GM12878 (cell line): ENCODE measurements at regions not wholly inside any gene's neighbourhood (a gene's known extent, or its start where the extent isn't known, plus 50 kb on each side); places are given as distances from the start of the nearest gene placed in this dataset.

Experiments
- ATAC-seq: fragments of 200-7000 bp; cut with Tn5 transposase; 3 replicates; pipeline ENCODE4 v1.9.1; 2020; ENCODE audit warnings: mild to moderate bottlenecking, moderate library complexity
- BruUV-seq: library from RNA; stranded (reverse); fragments of 400-500 nt; replicated peaks from 2 replicates; lab custom pipeline; 2021; lab: Mats Ljungman, UMichigan
- CTCF ChIA-PET: fragments of 300-600 bp; sonication (Branson Sonifier 250); formaldehyde crosslinking; extraction: SDS; loops from one replicate; lab custom pipeline; 2021; ENCODE audit warnings: inconsistent platforms; lab: Yijun Ruan, JAX
- POLR2A ChIA-PET: fragments of 350-600 bp; formaldehyde crosslinking; extraction: SDS; loops from one replicate; lab custom pipeline; 2021; ENCODE audit warnings: inconsistent platforms; lab: Charles Lee
- RAD21 ChIA-PET: fragments of 300-600 bp; sonication (Branson Sonifier 250); formaldehyde crosslinking; loops from one replicate; lab custom pipeline; 2023; ENCODE audit warnings: antibody characterized with exemption; ENCODE audit not compliant: unreplicated experiment; lab: Charles Lee
- SMC1A ChIA-PET: fragments of 300-600 bp; sonication (Branson Sonifier 250); formaldehyde crosslinking; loops from one replicate; lab custom pipeline; 2023; ENCODE audit not compliant: unreplicated experiment, uncharacterized antibody; lab: Charles Lee
- DNase-seq: peaks from one replicate; pipeline ENCODE4 v3.0.0-alpha.2; 2011; ENCODE audit warnings: low read depth, low spot score
- FAIRE-seq: peaks from 3 replicates; lab custom pipeline; 2011; peaks lifted over from hg19 to GRCh38; lab: Jason Lieb, UNC
- H2AFZ ChIP-seq: 2 replicates; pipeline ENCODE4 v1.6.0; 2011; ENCODE audit warnings: low read depth, low read length, control low read depth; ENCODE audit not compliant: control insufficient read depth
- H3K27ac ChIP-seq: 2 replicates; pipeline ENCODE4 v1.5.1; 2011; ENCODE audit warnings: control low read depth; ENCODE audit not compliant: control insufficient read depth, insufficient read depth
- H3K27me3 ChIP-seq, 2 experiments: replicated peaks in 1 of 2; 2 replicates each; pipeline versions ENCODE4 v1.6.0 to v1.6.1; 2011; ENCODE audit warnings: low read length in 1 of 2; ENCODE audit not compliant: control insufficient read depth in 2 of 2, insufficient read depth in 2 of 2
- H3K36me3 ChIP-seq, 2 experiments: 2 replicates each; pipeline ENCODE4 v1.5.1; 2011; ENCODE audit warnings: low read length in 1 of 2; ENCODE audit not compliant: control insufficient read depth in 2 of 2, insufficient read depth in 2 of 2
- H3K4me1 ChIP-seq: 2 replicates; pipeline ENCODE4 v1.6.1; 2011; ENCODE audit warnings: mild to moderate bottlenecking, low read length, moderate library complexity, mixed read lengths; ENCODE audit not compliant: control insufficient read depth, insufficient read depth
- H3K4me2 ChIP-seq: 2 replicates; pipeline ENCODE4 v1.6.0; 2011; ENCODE audit warnings: control low read depth; ENCODE audit not compliant: control insufficient read depth, insufficient read depth
- H3K4me3 ChIP-seq: fragments of 200-600 bp; sonication (generic); 2 replicates; pipeline ENCODE4 v1.5.1; 2016
- H3K79me2 ChIP-seq: 2 replicates; pipeline ENCODE4 v1.6.0; 2011; ENCODE audit warnings: low read length; ENCODE audit not compliant: control insufficient read depth, insufficient read depth
- H3K9ac ChIP-seq: 2 replicates; pipeline ENCODE4 v1.8.0; 2011; ENCODE audit warnings: low read length, control low read depth, mixed read lengths; ENCODE audit not compliant: control insufficient read depth, insufficient read depth
- H3K9me3 ChIP-seq: replicated peaks from 3 replicates; pipeline ENCODE4 v1.5.1; 2011; ENCODE audit warnings: mild to moderate bottlenecking, low read length; ENCODE audit not compliant: control insufficient read depth, insufficient read depth
- H4K20me1 ChIP-seq: 2 replicates; pipeline ENCODE4 v1.6.0; 2011; ENCODE audit not compliant: control insufficient read depth, insufficient read depth
- DPF2 ChIP-seq: fragments of 450-650 bp; IDR thresholded peaks from 2 replicates; pipeline ENCODE4 v1.6.1; 2017; ENCODE audit warnings: mild to moderate bottlenecking
- HDAC2 ChIP-seq: fragments of 200-600 bp; sonication (generic); IDR thresholded peaks from 2 replicates; pipeline ENCODE4 v1.6.1; 2017
- IRF5 ChIP-seq: fragments of 450-650 bp; IDR thresholded peaks from 2 replicates; pipeline ENCODE4 v1.6.1; 2017; ENCODE audit warnings: borderline replicate concordance
- MEF2A ChIP-seq: IDR thresholded peaks from 2 replicates; pipeline ENCODE4 v1.6.1; 2011; ENCODE audit warnings: low read depth, mild to moderate bottlenecking, low read length, moderate library complexity; ENCODE audit not compliant: insufficient read depth
- SMAD1 ChIP-seq: fragments of 450-650 bp; IDR thresholded peaks from 2 replicates; pipeline ENCODE4 v1.6.1; 2018; ENCODE audit warnings: mild to moderate bottlenecking, low read depth; ENCODE audit not compliant: partially characterized antibody
- WGBS: methylation state at CpG from one replicate; pipeline ENCODE4 v1.1.6; 2016; ENCODE audit warnings: low lambda C conversion rate; ENCODE audit not compliant: insufficient replicate concordance, insufficient coverage; ENCODE audit errors: missing lambda C conversion rate; 5-methylcytosine and 5-hydroxymethylcytosine counted together
- in situ Hi-C: fragments of 300-500 bp; cut with MboI; formaldehyde crosslinking; loops from 9 replicates; pipeline ENCODE4 v1.14.3; 2018; ENCODE audit warnings: mixed read lengths
- intact Hi-C: fragments of 100-400 bp; cut with micrococcal nuclease; formaldehyde crosslinking; loops from one replicate; pipeline ENCODE4 v1.14.2; 2022; ENCODE audit not compliant: unreplicated experiment

DNA sequence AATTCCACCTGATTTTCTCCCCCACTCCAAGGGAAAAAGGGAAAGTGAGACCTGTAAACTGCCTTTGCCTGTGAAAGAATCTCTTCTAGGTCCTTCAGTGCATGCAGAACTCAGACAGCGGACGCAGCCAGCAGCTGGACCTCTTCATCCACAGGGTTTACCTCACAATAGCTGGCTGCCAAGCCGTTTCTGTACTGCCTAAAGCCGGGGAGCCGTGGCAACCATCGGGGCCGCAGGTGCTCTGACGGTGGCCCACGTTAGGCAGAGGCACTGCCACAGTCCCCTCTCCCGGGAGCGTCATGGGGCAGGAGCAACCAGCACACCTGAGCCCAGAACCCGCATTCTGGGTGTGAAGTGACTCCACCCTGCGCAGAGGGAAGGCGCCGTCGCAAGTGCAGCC lies 206.1 kb downstream of the TTLL2 start:
- Histone ChIP-seq H4K20me1 (no peaks in the 10 kb centered on the region), H3K4me3 (no peak overlapping the region), H3K36me3 (no peaks in the 10 kb centered on the region)
- BruUV-seq: no TSS peak
- POLR2A ChIA-PET: no interaction called here
- DNase-seq: no peak
- FAIRE-seq: no peak
- WGBS: 47% methylated on average over 15 of the region's 16 CpGs
- TF ChIP-seq SMAD1 (no peak), DPF2 (no peak), HDAC2 (no peak), MEF2A (no peak)
- TF ChIP-seq, all 136 proteins: peak for 0
- H3K4me1 ChIP-seq: no peaks in the 10 kb centered on the region
- CTCF ChIA-PET: interaction anchor here (0.9 kb wide), 1 partner anchor 17 kb away, joined by 4 read pairs; no protein-coding TSS in a partner anchor
- RAD21 ChIA-PET: no interaction called here
- H2AFZ ChIP-seq: no peak overlapping the region
- in situ Hi-C loops (no loop called here), intact Hi-C loops (no loop called here)
- SMC1A ChIA-PET: no interaction called here
- H3K9ac ChIP-seq: no peak overlapping the region
- H3K9me3 ChIP-seq: no peaks in the 10 kb centered on the region
- H3K4me2 ChIP-seq: no peak overlapping the region
- no peaks in the 10 kb centered on the region for H3K79me2 ChIP-seq
- no peaks in the 10 kb centered on the region; a peak in 2 of 4 replicates for H3K27me3 ChIP-seq
- ATAC-seq: no peak
- H3K27ac ChIP-seq: no peak overlapping the region

- no peaks in the 10 kb centered on the region for H3K79me2 ChIP-seq
- no peak for FAIRE-seq
- no peak for TF ChIP-seq IRF5
- BruUV-seq: no TSS peak
- H3K9me3 ChIP-seq: no peaks in the 10 kb centered on the region
- intact Hi-C loops: no loop called here
- no peak overlapping the region for H3K4me2 ChIP-seq
- no peaks in the 10 kb centered on the region for H3K4me1 ChIP-seq
- DNase-seq: no peak
- SMC1A ChIA-PET: no interaction called here
- no peaks in the 10 kb centered on the region for H4K20me1 ChIP-seq
- no peaks in the 10 kb centered on the region; a peak in 2 of 4 replicates for H3K27me3 ChIP-seq
- no peak for ATAC-seq
- POLR2A ChIA-PET: no interaction called here
- in situ Hi-C loops: no loop called here
- RAD21 ChIA-PET: no interaction called here
- no peak overlapping the region for H3K4me3 ChIP-seq
- CTCF ChIA-PET: no interaction called here
- H2AFZ ChIP-seq: no peak overlapping the region
- WGBS: 54% methylated on average over 17 of the region's 17 CpGs
- H3K9ac ChIP-seq: no peak overlapping the region
- no peaks in the 10 kb centered on the region for H3K36me3 ChIP-seq
- H3K27ac ChIP-seq: no peak overlapping the region
Measured at GRCh38 chr6:167532410-167533288, 207.8 kb downstream of the TTLL2 start.
